ENCODE measurements at regions not wholly inside any gene's neighbourhood (a gene's known extent, or its start where the extent isn't known, plus 50 kb on each side); places are given as distances from the start of the nearest gene placed in this dataset.

GRCh38 chr10:111750165-111750849, 433.3 kb downstream of the GPAM start:
- no peak for DNase-seq

- no peak for DNase-seq
Measured at GRCh38 chr10:111756217-111757061, 427.1 kb downstream of the GPAM start.

GRCh38 chr10:111758593-111758992, 425.0 kb downstream of the GPAM start:
- no peak for DNase-seq

- no peak for DNase-seq
Measured at GRCh38 chr10:111762114-111762513, 421.5 kb downstream of the GPAM start.

GRCh38 chr10:111765216-111765615, 418.3 kb downstream of the GPAM start:
- DNase-seq, result no peak

GRCh38 chr10:111766464-111766863, 417.1 kb downstream of the GPAM start:
- DNase-seq, result no peak

GRCh38 chr10:111767661-111768060, 415.9 kb downstream of the GPAM start:
- no peak for DNase-seq

GRCh38 chr10:111773950-111774349, 409.6 kb downstream of the GPAM start:
- no peak for DNase-seq

GRCh38 chr10:111774486-111774885, 409.1 kb downstream of the GPAM start:
- DNase-seq, result no peak

- DNase-seq, result no peak
Measured at GRCh38 chr10:111784436-111784835, 399.1 kb downstream of the GPAM start.

- no peak for DNase-seq
Measured at GRCh38 chr10:111784946-111785465, 398.6 kb downstream of the GPAM start.

GRCh38 chr10:111785921-111786320, 397.6 kb downstream of the GPAM start:
- no peak for DNase-seq

- no peak for DNase-seq
Measured at GRCh38 chr10:111789821-111790220, 393.7 kb downstream of the GPAM start.

GRCh38 chr10:111801841-111802240, 381.7 kb downstream of the GPAM start:
- DNase-seq, result no peak

GRCh38 chr10:111804781-111805180, 378.8 kb downstream of the GPAM start:
- no peak for DNase-seq

- no peak for DNase-seq
Measured at GRCh38 chr10:111811517-111811916, 372.0 kb downstream of the GPAM start.

GRCh38 chr10:111820471-111820870, 363.1 kb downstream of the GPAM start:
- DNase-seq, result no peak

- DNase-seq, result no peak
Measured at GRCh38 chr10:111821871-111822270, 361.7 kb downstream of the GPAM start.

- no peak for DNase-seq
Measured at GRCh38 chr10:111822661-111823060, 360.9 kb downstream of the GPAM start.

GRCh38 chr10:111824128-111824527, 359.4 kb downstream of the GPAM start:
- no peak for DNase-seq

GRCh38 chr10:111830359-111830758, 353.2 kb downstream of the GPAM start:
- DNase-seq, result no peak

GRCh38 chr10:111831058-111831457, 352.5 kb downstream of the GPAM start:
- no peak for DNase-seq

- no peak for DNase-seq
Measured at GRCh38 chr10:111833251-111833650, 350.3 kb downstream of the GPAM start.

GRCh38 chr10:111835574-111835973, 348.0 kb downstream of the GPAM start:
- no peak for DNase-seq

Data from activated CD4-positive, CD25-positive, alpha-beta regulatory T cell treated with anti-CD3 and anti-CD28 coated beads, Interleukin-2, amount 50 U/mL, for 72 hours (primary cell).